ENCODE measurements at regions not wholly inside any gene's neighbourhood (a gene's known extent, or its start where the extent isn't known, plus 50 kb on each side); places are given as distances from the start of the nearest gene placed in this dataset.

DNA sequence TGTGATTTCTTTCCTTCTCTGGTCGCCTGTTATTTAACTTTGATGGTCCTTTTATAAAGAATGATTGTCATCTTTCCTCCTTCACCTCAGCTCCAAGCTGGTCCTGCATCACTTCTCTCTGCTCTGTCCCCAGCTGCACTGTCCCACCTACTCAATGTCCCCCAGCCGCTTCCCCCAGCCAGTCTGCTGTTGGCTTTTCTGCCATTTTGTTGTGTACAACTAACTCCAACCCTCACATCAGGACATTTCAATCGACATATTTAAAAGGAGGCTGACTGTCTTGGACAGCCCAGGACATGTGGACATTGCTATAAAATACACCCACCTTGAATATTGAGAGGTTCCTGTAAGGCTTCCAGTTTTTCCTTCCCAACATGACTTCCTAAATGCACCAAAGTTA lies 193.8 kb upstream of the RGMA start:
- no peak for DNase-seq (ENCODE audit: low read depth in 3 of 3)

DNA sequence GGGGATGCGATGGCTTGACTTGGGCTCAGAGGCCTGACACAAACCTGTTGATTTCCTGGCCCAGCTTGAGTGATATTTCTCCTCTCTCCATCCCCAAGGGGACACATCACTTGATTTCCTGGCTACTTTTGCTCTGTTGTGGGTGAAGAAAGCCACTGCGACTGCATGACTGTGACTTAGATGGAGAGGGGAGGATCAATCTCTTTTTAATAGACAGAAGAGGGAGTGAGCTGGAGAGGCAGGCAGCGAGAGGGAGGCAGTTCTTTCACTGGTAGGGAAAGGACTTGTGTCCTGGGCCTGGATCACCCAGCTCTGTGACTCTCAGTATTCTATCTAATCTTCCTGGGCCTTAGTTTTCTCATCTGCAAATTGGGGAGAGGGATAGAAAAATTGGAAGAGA lies 189.8 kb upstream of the RGMA start:
- DNase-seq (ENCODE audit: low read depth in 3 of 3), result no peak

DNA sequence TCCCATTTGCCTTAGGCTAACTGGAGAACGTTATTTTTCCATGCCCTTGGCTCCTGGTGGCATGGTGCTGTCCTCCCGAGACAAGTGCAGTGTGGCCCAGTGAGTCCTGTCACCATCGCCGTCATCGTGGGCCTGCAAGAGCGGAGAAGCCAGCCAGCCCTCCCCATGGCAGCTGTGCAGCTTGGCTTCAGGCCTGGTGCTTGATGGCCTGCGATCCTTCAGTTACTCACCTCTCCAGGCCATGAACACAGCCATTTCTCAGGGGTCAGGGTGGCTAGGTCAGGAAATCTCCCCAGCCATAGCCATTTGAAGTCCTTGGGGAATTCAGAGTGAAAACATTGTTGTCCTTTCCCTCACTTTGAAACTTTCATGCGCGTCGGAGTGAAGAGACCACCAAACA lies 189.0 kb upstream of the RGMA start:
- DNase-seq (ENCODE audit: low read depth in 3 of 3), result no peak

DNA sequence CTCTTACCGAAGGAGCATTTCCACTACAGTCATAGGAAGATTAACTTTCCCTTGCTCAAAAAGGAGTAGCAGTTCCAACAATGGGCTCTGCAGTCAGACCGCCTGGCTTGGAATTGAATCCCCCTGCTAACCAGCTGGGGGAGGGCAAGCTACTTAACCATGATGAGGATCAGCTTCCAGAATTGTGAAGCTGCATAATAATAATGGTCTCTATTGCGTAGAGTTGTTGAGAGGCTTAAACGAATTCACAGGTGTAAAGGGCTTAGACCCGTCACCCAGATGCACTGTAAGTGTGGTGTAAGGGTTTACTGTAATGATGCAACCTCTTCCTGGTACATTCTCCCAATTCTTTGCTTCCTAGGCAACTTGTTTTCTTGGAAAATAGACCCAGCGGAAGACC lies 185.2 kb upstream of the RGMA start:
- DNase-seq (ENCODE audit: low read depth in 3 of 3), result no peak

DNA sequence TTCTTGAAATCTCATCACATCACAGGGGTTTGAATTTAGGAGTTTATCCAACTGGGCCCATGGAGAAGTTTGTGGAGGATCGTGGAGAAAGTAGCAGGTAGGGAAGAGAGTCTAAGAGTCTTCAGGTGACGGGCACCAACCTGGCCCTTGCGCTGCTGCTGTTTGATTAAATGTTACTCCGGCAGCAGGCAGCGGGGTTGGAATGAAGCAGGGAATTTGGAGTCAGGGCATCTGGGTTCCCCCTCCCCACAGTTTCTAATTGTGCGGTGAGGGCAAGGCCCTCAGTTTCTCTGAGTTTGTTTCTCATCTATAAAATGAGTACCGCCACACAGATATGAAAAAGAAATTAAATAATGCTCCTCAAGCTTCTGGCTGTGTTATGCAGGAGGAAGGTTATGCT lies 182.9 kb upstream of the RGMA start:
- DNase-seq (ENCODE audit: low read depth in 3 of 3), result no peak

DNA sequence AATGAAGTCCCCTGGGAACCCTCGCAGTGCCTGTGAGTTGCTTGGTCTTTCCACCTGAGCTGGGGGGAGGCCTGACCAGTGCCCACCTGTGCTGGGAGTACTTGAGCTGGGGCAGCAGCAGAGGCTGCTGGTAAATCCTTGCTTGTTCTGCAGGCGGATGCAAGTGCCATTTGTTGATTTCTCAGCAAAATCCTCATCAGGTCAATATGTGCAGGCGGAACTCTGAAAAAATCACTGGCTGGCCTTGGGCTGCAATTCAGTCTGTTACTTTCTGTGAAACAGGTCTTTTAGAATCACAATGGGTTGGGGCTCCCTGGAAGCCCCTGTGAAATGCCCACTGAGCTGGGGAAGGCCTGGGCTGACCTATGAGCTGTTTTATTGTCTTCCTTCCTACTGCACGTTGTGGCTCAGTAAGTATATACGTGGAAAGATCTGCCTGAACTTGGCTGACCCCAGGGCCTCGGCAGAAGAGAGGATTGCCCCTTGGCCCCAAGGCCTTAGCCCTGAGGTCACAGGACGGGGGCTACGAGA lies 182.0 kb upstream of the RGMA start:
- no peak for DNase-seq (ENCODE audit: low read depth in 3 of 3)

DNA sequence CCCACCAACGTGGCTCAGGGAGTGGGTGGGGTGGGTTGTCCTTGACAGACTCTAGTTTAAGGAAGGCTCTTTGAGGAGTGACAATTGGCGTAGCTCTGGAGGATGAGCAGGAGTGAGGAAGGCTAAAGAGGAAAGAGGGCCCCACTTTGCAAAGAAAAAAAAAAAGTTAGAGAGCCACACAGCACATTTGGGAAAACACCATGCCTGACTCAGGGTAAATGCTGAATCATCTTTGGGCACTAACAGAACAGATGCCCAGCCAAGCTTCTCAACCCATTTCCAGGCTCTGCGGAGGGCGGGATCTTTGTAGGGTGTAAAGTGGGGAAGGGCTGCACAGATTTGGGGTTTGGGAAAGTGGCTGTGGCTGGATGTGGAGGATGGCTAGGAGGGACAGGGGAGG lies 179.1 kb upstream of the RGMA start:
- no peak for DNase-seq (ENCODE audit: low read depth in 3 of 3)

DNA sequence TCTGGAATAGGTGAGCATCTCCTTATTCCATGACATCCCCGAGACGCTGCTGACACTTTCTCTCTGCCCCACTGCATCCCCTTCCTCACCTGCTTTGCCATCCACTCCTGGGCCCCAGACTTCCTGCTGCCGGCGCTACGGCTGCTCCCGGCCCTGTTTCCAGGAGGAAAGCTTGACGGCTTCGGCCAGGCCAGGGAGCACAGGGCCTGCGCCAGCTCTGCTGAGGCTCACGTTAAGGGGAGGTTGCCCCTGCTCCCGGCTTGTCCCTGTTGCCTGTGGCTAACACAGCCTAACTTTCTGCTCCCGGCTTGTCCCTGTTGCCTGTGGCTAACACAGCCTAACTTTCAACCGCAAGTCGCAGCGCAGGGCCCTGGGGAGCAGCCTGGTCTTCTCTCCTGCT lies 177.3 kb upstream of the RGMA start:
- DNase-seq (ENCODE audit: low read depth in 3 of 3), result no peak

DNA sequence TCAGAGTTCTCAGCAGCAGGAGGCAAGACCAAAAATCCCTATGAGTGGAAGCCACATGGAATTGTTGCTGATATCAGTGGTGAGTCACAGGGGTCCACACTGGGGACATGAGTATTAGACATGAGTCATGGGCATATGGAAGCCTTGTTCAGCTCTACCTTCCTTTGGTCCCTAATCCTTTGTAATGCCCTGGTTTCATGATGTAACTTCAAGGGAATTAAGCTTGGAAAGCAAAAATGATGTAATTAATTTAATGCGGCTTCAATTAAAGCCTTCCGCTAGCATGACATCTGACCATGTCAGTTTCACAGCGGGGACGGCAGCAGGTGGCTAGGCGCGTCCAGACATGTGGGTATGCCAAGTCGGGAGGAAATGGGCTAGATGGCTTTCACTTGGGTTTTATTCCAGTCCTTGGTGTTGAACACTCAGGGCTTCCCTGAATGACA lies 176.1 kb upstream of the RGMA start:
- DNase-seq (ENCODE audit: low read depth in 3 of 3), result no peak

DNA sequence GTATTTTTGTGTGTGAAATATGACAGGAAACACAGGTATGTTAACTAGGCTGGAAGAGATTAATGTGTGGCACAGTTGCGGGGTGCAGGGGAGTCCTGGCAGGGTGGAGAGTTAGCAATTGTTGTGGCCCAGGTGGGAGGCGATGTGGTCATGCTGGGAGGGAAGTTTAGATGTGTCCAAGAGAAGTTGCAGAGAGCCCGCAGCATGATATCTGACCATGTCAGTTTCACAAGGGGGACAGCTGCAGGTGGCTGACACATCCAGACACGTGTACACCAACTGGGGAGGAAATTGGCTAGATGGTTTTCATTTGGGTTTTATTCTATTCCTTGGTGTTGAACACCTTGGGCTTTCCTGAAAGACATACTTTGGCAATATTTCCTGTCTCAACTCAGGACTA lies 172.8 kb upstream of the RGMA start:
- no peak for DNase-seq (ENCODE audit: low read depth in 3 of 3)

DNA sequence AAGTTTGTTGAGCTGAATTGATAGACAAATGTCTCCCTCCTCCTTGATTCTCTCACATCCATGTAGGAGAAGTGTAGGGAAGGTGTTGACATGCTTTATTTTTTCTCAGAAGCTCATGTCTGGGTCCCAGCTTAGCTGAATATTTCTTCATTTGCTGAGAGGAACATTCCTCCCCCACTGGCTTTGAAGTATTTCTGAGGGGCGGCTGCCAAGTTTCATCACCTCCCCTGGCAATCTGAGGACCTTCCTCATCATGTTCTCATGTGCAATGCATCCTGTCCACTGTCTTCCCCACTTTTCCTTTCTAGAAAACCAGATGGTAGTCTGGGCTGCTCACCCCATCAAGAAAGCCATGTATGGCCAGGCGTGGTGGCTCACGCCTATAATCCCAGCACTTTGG lies 168.9 kb upstream of the RGMA start:
- DNase-seq (ENCODE audit: low read depth in 3 of 3), result no peak

DNA sequence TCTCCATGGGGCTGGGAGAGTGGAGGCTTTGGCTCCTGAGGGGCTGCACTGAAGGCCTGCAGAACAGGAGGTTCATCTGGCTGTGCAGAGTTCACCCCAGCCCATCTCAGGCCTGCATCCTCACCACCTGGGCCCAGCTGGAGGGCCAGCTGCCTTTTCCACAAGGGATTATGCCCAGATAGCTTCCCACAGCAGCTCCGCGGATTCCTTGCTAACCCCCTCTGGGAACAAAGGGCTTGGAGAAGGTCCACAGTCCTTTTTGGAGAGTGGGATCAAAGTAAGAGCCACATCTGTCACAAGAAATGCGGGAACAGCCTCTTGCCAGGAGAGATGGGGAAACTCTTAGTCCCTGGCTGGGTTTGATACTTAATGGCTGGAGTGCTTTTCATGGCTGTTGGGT lies 164.7 kb upstream of the RGMA start:
- DNase-seq (ENCODE audit: low read depth in 3 of 3), result no peak

DNA sequence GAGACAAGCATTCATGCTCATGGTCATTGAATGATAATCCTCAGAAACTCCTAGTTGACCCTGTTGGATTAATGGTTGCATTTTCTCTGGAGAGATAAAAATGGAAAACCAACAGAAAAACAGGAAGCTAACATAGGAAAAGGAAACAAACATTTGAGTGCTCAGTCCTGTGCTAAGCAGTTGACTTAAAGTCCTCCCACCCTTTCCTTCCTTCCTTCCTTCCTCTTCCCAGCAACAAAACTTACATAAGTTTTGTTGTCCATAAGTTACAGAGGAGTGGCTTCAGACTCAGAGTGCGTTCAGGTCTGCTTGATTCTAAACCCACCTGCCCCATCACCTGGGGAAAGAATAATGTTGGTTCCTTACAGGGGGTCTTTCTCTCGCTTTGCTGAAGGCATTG lies 163.8 kb upstream of the RGMA start:
- no peak for DNase-seq (ENCODE audit: low read depth in 3 of 3)

DNA sequence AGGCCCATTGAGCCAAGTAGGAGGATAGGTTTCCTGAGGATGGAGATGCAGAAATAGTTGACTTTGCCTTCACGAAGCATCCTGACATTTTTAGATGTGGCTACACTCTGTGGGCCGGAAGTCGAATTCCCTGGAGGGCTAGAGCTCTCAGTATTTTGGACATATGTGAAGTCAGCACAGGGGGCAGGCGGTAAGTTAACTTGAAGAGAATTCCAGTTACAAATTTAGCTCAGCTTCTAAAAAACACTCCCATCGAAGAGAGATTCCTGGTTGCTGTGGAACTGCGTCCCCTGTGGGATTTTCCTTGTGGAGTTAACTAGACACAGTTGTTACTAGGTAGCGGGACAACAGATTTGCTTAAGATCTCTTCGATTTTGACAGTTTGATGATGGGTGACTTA lies 161.9 kb upstream of the RGMA start:
- DNase-seq (ENCODE audit: low read depth in 3 of 3), result no peak

DNA sequence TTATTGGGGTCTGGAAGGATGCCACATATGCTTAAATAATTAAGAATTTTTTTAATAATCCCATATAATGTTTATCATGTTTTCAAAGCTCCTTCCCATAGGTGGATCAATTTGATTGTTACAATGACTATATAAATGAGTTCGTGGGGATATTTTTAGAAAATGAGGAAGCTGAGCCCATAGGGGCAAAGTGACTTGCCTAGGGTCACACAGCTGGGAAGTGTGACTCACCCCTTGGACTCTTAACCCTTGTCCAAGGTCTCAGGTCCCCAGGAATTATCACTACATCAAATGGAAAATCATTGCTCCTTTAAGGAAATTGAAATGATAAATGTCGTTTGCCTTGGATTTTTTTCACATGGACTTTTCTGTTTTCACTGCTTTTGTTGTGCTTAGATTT lies 161.2 kb upstream of the RGMA start:
- no peak for DNase-seq (ENCODE audit: low read depth in 3 of 3)

DNA sequence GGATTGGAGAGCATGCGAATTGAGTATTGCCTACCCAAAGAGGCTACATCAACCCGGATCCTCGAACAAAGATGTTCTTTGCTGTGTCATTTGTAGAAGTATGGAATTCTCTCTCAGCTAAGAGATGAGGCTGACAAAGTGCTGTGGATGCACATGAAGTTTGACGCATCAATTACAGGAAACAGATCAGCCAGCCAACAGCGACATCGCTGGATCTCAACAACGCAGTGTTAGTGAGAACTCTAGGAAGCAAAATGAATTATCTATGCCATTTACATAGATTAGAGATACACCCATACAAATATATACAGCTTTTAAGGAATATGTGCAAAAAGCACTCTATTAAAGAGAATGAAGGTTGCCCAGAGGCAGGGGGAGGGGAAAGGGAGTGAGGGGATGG lies 160.6 kb upstream of the RGMA start:
- DNase-seq (ENCODE audit: low read depth in 3 of 3), result no peak

DNA sequence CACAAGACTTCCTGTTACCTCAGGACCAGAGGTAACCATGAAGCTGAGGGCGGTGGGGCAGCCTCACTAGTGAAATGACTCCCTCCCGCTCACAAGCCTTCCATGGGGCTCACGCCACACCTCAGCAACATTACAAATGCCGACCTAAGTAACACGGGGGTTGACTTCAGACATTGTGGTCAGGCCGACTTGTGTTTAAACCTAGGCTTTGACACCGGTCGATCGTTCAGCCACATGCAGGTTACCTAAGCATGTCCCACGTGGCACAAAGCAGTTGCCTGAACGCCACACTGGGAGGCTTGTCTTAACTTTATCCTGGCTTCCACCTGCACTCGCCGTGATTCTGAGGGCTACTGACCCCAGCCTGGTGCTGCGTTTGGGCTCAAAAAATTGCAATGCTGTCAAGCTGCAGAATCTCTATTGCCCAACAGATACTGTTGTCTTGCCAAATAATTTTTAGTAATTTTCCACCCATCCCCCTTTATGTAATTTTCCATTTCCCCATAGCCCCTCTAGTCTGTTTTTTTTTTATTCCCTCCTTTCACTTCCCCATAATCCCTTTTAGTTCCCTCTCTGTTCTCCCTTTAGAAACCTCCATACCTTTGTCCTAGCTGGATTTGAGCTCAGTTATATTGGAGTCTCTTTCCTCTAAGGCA lies 158.6 kb upstream of the RGMA start:
- no peak for DNase-seq (ENCODE audit: low read depth in 3 of 3)

DNA sequence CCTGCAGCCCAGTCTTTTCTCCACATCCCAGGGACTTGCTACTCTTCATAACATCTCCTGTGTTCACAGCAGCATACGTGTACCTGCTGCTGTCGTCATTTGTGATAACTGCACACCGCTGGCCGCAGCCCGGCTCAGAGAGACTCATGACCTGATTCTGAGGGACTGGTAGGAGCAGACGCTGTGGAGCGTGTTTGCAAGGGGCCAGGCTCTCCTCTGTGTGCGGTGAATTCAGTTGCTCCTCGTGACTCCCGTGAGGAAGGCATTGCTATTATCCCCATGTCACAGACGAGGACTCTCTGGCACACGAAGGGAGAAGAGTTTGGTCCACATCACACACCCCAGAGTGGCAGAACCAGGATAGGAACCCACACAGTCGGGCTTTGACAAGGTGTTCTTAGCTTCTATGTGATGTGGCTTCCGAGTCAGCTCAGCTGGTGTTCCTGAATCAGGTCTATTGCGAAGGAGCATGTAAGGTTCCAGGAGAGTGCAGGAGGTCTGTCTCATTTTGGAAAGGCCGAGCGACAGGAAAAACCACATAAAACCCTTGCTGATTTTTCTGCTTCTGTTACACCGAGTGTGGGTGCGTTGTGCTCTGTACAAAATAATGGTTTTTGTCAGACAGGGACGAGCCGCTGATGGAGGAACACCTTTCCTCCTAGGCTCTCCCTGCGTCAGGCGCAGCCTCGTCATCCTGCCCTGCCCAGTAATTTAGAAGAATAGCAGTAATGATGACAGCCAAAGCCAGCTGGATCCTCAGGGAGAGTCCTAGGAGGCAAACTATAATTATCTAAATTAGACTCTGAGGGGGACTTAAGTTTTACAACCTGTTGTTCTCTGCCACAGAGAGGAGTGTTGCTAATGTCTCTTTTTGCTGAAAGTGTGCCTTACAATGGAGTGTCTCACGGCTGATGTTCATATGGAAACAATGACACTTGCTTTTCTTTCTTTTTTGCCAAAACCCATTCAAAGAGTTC lies 157.5 kb upstream of the RGMA start:
- DNase-seq (ENCODE audit: low read depth in 3 of 3), result no peak

DNA sequence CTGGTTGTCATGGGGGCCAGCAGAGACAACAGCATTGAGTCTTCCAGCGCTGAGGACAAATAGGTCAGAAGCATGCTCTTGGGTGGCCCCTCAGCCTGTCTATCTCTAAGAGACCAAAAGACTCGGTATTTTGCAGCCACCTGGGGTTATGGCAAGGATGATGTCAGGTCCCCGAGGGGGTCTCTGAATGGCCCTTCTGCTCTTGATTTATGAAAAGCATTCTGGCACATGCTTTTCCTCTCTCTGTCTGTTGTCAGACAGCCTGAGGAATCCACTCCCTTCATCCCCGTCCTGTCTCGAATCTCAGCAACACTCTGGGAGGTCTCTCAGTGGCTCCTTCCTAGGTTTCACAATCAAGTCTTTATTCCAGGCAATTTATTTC lies 156.6 kb upstream of the RGMA start:
- DNase-seq (ENCODE audit: low read depth in 3 of 3), result no peak

DNA sequence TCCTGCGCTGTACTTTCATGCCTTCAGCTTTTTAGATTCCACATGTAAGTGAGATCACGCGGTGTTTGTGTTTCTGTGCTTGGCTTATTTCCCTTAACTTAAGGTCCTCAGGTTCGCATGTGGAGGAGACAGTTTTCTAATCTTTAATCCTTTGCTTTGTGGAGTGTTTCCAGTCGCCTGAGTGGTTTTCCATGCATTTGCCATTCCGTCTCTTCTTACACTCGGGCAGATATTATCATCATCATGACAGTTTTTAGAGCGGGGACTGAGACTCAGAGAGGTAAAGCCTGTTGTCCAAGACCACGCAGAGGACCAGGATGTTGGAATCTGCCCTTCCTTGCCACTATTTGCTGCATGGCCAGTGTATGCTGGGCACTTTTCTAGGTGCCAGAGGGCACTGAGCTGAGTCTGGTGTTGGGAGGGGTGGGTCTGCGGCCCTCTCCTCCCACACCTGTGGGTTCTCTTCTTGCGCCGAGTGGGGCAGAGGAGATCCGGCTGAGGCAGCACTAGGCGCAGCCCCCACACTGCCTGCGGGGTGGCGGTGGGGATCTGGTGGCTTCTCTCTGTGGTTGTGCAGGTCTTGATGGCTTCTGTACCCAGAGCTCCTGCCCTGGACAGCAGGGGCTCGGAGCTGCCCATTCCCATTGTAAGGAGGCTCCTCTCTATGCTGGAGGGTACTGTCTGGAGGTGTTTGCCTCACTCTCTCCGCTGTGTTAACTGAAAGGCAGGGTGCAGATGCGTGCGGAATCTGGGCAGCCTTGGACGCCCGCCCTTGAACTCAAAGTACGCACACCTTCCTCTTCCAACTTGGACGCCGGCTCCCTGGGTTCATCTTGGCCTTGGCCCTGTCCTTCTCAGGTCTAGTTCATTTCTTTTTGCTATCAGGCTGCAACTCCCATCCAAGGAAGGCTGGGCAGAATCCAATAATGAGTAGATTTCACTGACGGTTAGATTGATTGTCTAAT lies 156.0 kb upstream of the RGMA start:
- DNase-seq (ENCODE audit: low read depth in 3 of 3), result no peak

DNA sequence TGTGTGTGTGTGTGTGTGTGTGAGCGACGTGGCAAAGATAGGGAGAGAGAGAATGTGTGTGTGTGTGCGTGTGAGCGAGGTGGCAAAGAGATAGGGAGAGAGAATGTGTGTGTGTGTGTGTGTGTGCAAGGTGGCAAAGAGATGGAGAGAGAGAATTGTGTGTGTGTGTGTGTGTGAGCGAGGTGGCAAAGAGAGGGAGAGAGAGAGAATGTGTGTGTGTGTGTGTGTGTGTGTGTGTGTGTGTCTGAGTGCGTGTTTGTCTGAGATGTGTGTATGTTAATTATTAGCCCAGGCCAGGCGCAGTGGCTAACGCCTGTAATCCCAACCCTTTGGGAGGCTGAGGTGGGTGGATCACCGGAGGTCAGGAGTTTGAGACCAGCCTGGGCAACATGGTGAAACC lies 154.6 kb upstream of the RGMA start:
- DNase-seq (ENCODE audit: low read depth in 3 of 3), result no peak

All from stimulated activated CD4-positive, alpha-beta T cell treated with anti-CD3 and anti-CD28 coated beads, TNF-alpha, amount 100 ng/mL, for 48 hours (primary cell).